HepG2 (cell line): ENCODE measurements at regions not wholly inside any gene's neighbourhood (a gene's known extent, or its start where the extent isn't known, plus 50 kb on each side); places are given as distances from the start of the nearest gene placed in this dataset.

ENCODE experiments used
- ASH2L ChIP-seq: fragments of 300-600, 200-600 bp; sonication (generic); IDR thresholded peaks from 2 replicates; pipeline ENCODE4 v1.7.0; 2017; ENCODE audit warnings: low read depth, mild to moderate bottlenecking, moderate library complexity, mixed read lengths, low read length; ENCODE audit not compliant: insufficient read length
- DR1 ChIP-seq: sonication (generic); formaldehyde crosslinking; IDR thresholded peaks from 2 replicates; pipeline ENCODE4 v1.8.0; 2021; ENCODE audit warnings: mild to moderate bottlenecking, missing genetic modification reagents, inconsistent platforms
- FOSL2 ChIP-seq: sonication (generic); formaldehyde crosslinking; IDR thresholded peaks from 2 replicates; pipeline ENCODE4 v1.4.0; 2020; ENCODE audit warnings: missing genetic modification reagents
- HDAC6 ChIP-seq: fragments of 200-600 bp; sonication (generic); IDR thresholded peaks from 2 replicates; pipeline ENCODE4 v1.7.0; 2017; ENCODE audit warnings: mild to moderate bottlenecking, antibody characterized with exemption, low read length, low read depth
- MTF1 ChIP-seq: sonication (generic); formaldehyde crosslinking; IDR thresholded peaks from 2 replicates; pipeline ENCODE4 v1.5.0; 2020; ENCODE audit warnings: missing genetic modification reagents
- MXD4 ChIP-seq: IDR thresholded peaks from 2 replicates; pipeline ENCODE4 v1.6.1; 2016; ENCODE audit warnings: mild to moderate bottlenecking, missing biosample characterization, missing genetic modification reagents
- SIX1 ChIP-seq: sonication (generic); formaldehyde crosslinking; IDR thresholded peaks from 2 replicates; pipeline ENCODE4 v1.4.0; 2020; ENCODE audit warnings: missing genetic modification reagents, borderline replicate concordance
- SOX5 ChIP-seq: IDR thresholded peaks from 2 replicates; pipeline ENCODE4 v1.6.1; 2016; ENCODE audit warnings: borderline replicate concordance
- ZNF75D ChIP-seq: sonication (generic); formaldehyde crosslinking; IDR thresholded peaks from 2 replicates; pipeline ENCODE4 v1.8.1; 2023; ENCODE audit warnings: missing genetic modification reagents, mild to moderate bottlenecking, borderline replicate concordance
- ZZZ3 ChIP-seq: sonication (generic); formaldehyde crosslinking; IDR thresholded peaks from 2 replicates; pipeline ENCODE4 v1.4.0; 2020; ENCODE audit warnings: missing genetic modification reagents, mild to moderate bottlenecking, borderline replicate concordance
- TF ChIP-seq, protein P1 (sequence below): sonication (generic); formaldehyde crosslinking; IDR thresholded peaks from one replicate; pipeline ENCODE4 v1.5.1; 2020; ENCODE audit warnings: mild to moderate bottlenecking, missing genetic modification reagents; ENCODE audit errors: not compliant biosample characterization
- TF ChIP-seq, protein P2 (sequence below): sonication (generic); formaldehyde crosslinking; IDR thresholded peaks from 2 replicates; pipeline ENCODE4 v1.8.1; 2023; ENCODE audit warnings: mild to moderate bottlenecking, inconsistent platforms, moderate library complexity, missing genetic modification reagents, borderline replicate concordance
- TF ChIP-seq, protein P3 (sequence below): sonication (generic); formaldehyde crosslinking; IDR thresholded peaks from 2 replicates; pipeline ENCODE4 v1.8.0; 2022; ENCODE audit warnings: missing genetic modification reagents, mild to moderate bottlenecking, inconsistent platforms, borderline replicate concordance
- TF ChIP-seq, protein P4 (sequence below): sonication (generic); formaldehyde crosslinking; IDR thresholded peaks from 2 replicates; pipeline ENCODE4 v1.5.1; 2020; ENCODE audit warnings: missing genetic modification reagents, mild to moderate bottlenecking, borderline replicate concordance
- TF ChIP-seq, protein P5 (sequence below): sonication (generic); formaldehyde crosslinking; IDR thresholded peaks from 2 replicates; pipeline ENCODE4 v1.4.0; 2020; ENCODE audit warnings: mild to moderate bottlenecking, missing genetic modification reagents

DNA sequence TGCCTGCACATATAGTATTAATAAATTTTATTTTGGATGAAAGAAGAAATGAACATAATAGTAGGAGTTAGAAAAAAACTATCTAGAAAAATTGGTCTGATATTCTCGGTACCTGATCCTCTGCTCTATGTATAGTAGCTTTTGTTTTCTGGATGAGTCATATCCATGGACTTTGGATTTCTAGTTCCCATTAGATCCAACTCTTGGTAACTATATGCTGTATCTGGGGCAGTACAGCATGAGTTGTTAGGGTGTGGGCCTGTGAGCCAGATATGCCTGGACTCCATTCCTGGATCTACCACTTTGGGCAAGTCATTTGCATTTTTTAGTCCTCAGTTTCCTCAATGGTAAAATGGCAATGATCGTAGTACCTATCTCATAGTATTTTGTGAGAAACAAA, 372.2 kb upstream of the PKN2 start (continued):
- TF ChIP-seq SOX5: peak; percentile 25; the same call in 1 of the 2 replicates
- no peak for TF ChIP-seq ZNF75D (CRISPR knock-in tag)
- TF ChIP-seq, protein P1, sequence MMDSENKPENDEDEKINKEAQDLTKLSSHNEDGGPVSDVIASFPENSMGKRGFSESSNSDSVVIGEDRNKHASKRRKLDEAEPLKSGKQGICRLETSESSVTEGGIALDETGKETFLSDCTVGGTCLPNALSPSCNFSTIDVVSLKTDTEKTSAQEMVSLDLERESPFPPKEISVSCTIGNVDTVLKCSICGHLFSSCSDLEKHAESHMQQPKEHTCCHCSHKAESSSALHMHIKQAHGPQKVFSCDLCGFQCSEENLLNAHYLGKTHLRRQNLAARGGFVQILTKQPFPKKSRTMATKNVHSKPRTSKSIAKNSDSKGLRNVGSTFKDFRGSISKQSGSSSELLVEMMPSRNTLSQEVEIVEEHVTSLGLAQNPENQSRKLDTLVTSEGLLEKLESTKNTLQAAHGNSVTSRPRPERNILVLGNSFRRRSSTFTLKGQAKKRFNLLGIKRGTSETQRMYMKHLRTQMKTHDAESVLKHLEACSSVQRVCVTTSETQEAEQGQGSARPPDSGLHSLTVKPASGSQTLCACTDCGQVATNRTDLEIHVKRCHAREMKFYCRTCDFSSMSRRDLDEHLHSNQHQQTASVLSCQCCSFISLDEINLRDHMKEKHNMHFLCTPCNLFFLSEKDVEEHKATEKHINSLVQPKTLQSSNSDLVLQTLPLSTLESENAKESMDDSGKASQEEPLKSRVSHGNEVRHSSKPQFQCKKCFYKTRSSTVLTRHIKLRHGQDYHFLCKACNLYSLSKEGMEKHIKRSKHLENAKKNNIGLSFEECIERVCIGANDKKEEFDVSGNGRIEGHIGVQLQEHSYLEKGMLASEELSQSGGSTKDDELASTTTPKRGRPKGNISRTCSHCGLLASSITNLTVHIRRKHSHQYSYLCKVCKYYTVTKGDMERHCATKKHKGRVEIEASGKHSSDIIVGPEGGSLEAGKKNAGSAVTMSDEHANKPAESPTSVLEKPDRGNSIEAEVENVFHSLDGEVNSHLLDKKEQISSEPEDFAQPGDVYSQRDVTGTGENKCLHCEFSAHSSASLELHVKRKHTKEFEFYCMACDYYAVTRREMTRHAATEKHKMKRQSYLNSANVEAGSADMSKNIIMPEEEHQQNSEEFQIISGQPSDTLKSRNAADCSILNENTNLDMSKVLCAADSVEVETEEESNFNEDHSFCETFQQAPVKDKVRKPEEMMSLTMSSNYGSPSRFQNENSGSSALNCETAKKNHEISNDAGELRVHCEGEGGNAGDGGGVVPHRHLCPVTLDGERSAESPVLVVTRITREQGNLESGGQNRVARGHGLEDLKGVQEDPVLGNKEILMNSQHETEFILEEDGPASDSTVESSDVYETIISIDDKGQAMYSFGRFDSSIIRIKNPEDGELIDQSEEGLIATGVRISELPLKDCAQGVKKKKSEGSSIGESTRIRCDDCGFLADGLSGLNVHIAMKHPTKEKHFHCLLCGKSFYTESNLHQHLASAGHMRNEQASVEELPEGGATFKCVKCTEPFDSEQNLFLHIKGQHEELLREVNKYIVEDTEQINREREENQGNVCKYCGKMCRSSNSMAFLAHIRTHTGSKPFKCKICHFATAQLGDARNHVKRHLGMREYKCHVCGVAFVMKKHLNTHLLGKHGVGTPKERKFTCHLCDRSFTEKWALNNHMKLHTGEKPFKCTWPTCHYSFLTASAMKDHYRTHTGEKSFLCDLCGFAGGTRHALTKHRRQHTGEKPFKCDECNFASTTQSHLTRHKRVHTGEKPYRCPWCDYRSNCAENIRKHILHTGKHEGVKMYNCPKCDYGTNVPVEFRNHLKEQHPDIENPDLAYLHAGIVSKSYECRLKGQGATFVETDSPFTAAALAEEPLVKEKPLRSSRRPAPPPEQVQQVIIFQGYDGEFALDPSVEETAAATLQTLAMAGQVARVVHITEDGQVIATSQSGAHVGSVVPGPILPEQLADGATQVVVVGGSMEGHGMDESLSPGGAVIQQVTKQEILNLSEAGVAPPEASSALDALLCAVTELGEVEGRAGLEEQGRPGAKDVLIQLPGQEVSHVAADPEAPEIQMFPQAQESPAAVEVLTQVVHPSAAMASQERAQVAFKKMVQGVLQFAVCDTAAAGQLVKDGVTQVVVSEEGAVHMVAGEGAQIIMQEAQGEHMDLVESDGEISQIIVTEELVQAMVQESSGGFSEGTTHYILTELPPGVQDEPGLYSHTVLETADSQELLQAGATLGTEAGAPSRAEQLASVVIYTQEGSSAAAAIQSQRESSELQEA (CRISPR knock-in tag): no peak
- TF ChIP-seq, protein P2, sequence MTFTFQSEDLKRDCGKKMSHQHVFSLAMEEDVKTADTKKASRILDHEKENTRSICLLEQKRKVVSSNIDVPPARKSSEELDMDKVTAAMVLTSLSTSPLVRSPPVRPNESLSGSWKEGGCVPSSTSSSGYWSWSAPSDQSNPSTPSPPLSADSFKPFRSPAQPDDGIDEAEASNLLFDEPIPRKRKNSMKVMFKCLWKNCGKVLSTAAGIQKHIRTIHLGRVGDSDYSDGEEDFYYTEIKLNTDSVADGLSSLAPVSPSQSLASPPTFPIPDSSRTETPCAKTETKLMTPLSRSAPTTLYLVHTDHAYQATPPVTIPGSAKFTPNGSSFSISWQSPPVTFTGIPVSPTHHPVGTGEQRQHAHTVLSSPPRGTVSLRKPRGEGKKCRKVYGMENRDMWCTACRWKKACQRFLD: no peak
- no peak for TF ChIP-seq DR1 (CRISPR knock-in tag)
- TF ChIP-seq, protein P3, sequence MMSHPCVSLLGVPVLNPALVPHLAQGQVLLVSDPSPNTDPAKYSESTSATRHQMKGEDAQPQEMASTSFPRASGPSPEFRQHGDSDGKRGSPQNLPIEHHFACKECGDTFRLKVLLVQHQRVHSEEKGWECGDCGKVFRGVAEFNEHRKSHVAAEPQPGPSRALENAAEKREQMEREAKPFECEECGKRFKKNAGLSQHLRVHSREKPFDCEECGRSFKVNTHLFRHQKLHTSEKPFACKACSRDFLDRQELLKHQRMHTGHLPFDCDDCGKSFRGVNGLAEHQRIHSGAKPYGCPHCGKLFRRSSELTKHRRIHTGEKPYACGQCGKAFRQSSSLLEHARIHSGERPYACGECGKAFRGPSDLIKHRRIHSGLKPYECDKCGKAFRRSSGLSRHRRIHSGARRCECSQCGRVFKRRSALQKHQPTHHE: no peak
- peak; percentile 94 for TF ChIP-seq FOSL2 (CRISPR knock-in tag)
- TF ChIP-seq ASH2L: no peak
- TF ChIP-seq, protein P4, sequence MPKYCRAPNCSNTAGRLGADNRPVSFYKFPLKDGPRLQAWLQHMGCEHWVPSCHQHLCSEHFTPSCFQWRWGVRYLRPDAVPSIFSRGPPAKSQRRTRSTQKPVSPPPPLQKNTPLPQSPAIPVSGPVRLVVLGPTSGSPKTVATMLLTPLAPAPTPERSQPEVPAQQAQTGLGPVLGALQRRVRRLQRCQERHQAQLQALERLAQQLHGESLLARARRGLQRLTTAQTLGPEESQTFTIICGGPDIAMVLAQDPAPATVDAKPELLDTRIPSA (CRISPR knock-in tag): no peak
- TF ChIP-seq SIX1 (CRISPR knock-in tag): no peak
- TF ChIP-seq MXD4 (CRISPR knock-in tag): no peak
- TF ChIP-seq ZZZ3 (CRISPR knock-in tag): no peak
- no peak for TF ChIP-seq HDAC6
- TF ChIP-seq, protein P5, sequence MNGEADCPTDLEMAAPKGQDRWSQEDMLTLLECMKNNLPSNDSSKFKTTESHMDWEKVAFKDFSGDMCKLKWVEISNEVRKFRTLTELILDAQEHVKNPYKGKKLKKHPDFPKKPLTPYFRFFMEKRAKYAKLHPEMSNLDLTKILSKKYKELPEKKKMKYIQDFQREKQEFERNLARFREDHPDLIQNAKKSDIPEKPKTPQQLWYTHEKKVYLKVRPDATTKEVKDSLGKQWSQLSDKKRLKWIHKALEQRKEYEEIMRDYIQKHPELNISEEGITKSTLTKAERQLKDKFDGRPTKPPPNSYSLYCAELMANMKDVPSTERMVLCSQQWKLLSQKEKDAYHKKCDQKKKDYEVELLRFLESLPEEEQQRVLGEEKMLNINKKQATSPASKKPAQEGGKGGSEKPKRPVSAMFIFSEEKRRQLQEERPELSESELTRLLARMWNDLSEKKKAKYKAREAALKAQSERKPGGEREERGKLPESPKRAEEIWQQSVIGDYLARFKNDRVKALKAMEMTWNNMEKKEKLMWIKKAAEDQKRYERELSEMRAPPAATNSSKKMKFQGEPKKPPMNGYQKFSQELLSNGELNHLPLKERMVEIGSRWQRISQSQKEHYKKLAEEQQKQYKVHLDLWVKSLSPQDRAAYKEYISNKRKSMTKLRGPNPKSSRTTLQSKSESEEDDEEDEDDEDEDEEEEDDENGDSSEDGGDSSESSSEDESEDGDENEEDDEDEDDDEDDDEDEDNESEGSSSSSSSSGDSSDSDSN (CRISPR knock-in tag): no peak
- TF ChIP-seq MTF1 (CRISPR knock-in tag): no peak
